GM23338 (cell line): ENCODE measurements at regions not wholly inside any gene's neighbourhood (a gene's known extent, or its start where the extent isn't known, plus 50 kb on each side); places are given as distances from the start of the nearest gene placed in this dataset.

ENCODE experiments used
- ATAC-seq: fragments of 200-7000 bp; cut with Tn5 transposase; 3 replicates; pipeline ENCODE4 v1.9.1; 2020
- DNase-seq: peaks from one replicate; pipeline ENCODE4 v3.0.0-alpha.2; 2015; ENCODE audit warnings: low spot score
- H2AFZ ChIP-seq: fragments of 200-600 bp; sonication (generic); 2 replicates; pipeline ENCODE4 v1.8.0; 2016; ENCODE audit warnings: antibody characterized with exemption, mild to moderate bottlenecking, moderate library complexity
- H3F3A ChIP-seq: fragments of 200-600 bp; sonication (generic); replicated peaks from 2 replicates; pipeline ENCODE4 v1.8.0; 2017; ENCODE audit warnings: antibody characterized with exemption, mixed run types, low read depth
- H3K27ac ChIP-seq: fragments of 200-600 bp; sonication (generic); 2 replicates; pipeline ENCODE4 v1.6.1; 2016; ENCODE audit warnings: low read depth
- H3K27me3 ChIP-seq: fragments of 200-600 bp; sonication (generic); 2 replicates; pipeline ENCODE4 v1.8.0; 2016; ENCODE audit warnings: mild to moderate bottlenecking, mixed run types, moderate library complexity; ENCODE audit not compliant: insufficient read depth
- H3K36me3 ChIP-seq: fragments of 200-600 bp; sonication (generic); 2 replicates; pipeline ENCODE4 v1.8.0; 2016; ENCODE audit warnings: mild to moderate bottlenecking; ENCODE audit not compliant: insufficient read depth
- H3K4me1 ChIP-seq: fragments of 200-600 bp; sonication (generic); 2 replicates; pipeline ENCODE4 v1.8.0; 2016; ENCODE audit warnings: mild to moderate bottlenecking, moderate library complexity; ENCODE audit not compliant: insufficient read depth
- H3K4me2 ChIP-seq: fragments of 200-600 bp; sonication (generic); 2 replicates; pipeline ENCODE4 v1.7.1; 2017; ENCODE audit warnings: mixed run types
- H3K4me3 ChIP-seq: fragments of 200-600 bp; sonication (generic); 2 replicates; pipeline ENCODE4 v1.6.1; 2016; ENCODE audit warnings: mixed run types
- H3K79me2 ChIP-seq: fragments of 200-600 bp; sonication (generic); replicated peaks from 2 replicates; pipeline ENCODE4 v1.8.0; 2017; ENCODE audit warnings: mild to moderate bottlenecking; ENCODE audit not compliant: insufficient read depth
- H3K9me2 ChIP-seq: fragments of 200-600 bp; sonication (generic); 2 replicates; pipeline ENCODE4 v1.8.0; 2017; ENCODE audit not compliant: insufficient read depth
- H4K20me1 ChIP-seq: fragments of 200-600 bp; sonication (generic); replicated peaks from 2 replicates; pipeline ENCODE4 v1.8.0; 2017; ENCODE audit warnings: mild to moderate bottlenecking; ENCODE audit not compliant: insufficient read depth
- H3K27ac Mint-ChIP-seq: 2 replicates; pipeline ENCODE4 v1.8.0; 2020; ENCODE audit warnings: inconsistent platforms, mild to moderate bottlenecking, moderate library complexity, mixed read lengths
- H3K27me3 Mint-ChIP-seq: 3 replicates; pipeline ENCODE4 v1.8.0; 2022; ENCODE audit warnings: low read depth, mild to moderate bottlenecking, moderate library complexity, mixed read lengths, inconsistent platforms; ENCODE audit not compliant: insufficient read depth, poor library complexity
- H3K36me3 Mint-ChIP-seq: 3 replicates; pipeline ENCODE4 v1.8.0; 2021; ENCODE audit warnings: low read depth, mild to moderate bottlenecking, inconsistent platforms, moderate library complexity, mixed read lengths
- H3K4me1 Mint-ChIP-seq: 3 replicates; pipeline ENCODE4 v1.8.0; 2020; ENCODE audit warnings: mild to moderate bottlenecking, inconsistent platforms, mixed read lengths
- H3K4me3 Mint-ChIP-seq: 3 replicates; pipeline ENCODE4 v1.8.0; 2021; ENCODE audit warnings: moderate library complexity, mild to moderate bottlenecking, inconsistent platforms, mixed read lengths
- H3K9me3 Mint-ChIP-seq: 3 replicates; pipeline ENCODE4 v1.8.0; 2020; ENCODE audit warnings: moderate library complexity, mild to moderate bottlenecking, inconsistent platforms, mixed read lengths
- CREB1 ChIP-seq: fragments of 250-450 bp; sonication (Bioruptor Pico); IDR thresholded peaks from 2 replicates; pipeline ENCODE4 v1.5.0; 2020; ENCODE audit warnings: low read depth, mild to moderate bottlenecking, moderate library complexity
- ETS1 ChIP-seq: IDR thresholded peaks from 2 replicates; pipeline ENCODE4 v1.6.1; 2016; ENCODE audit warnings: antibody characterized with exemption
- EZH2 ChIP-seq: fragments of 200-600 bp; sonication (generic); IDR thresholded peaks from one replicate; pipeline ENCODE4 v1.8.0; 2017; ENCODE audit warnings: antibody characterized with exemption, mild to moderate bottlenecking, low read depth; ENCODE audit not compliant: unreplicated experiment
- EZH2phosphoT487 ChIP-seq: fragments of 200-600 bp; sonication (generic); IDR thresholded peaks from one replicate; pipeline ENCODE4 v1.8.1; 2018; ENCODE audit warnings: antibody characterized with exemption; ENCODE audit not compliant: unreplicated experiment
- JUNB ChIP-seq: IDR thresholded peaks from one replicate; pipeline ENCODE4 v1.6.1; 2016; ENCODE audit warnings: antibody characterized with exemption; ENCODE audit not compliant: unreplicated experiment
- NANOG ChIP-seq: IDR thresholded peaks from 2 replicates; pipeline ENCODE4 v1.6.1; 2016; ENCODE audit warnings: antibody characterized with exemption, borderline replicate concordance
- POLR2AphosphoS5 ChIP-seq: IDR thresholded peaks from 2 replicates; pipeline ENCODE4 v1.6.1; 2016; ENCODE audit warnings: antibody characterized with exemption, low read depth
- STAT1 ChIP-seq: IDR thresholded peaks from one replicate; pipeline ENCODE4 v1.6.1; 2016; ENCODE audit warnings: antibody characterized with exemption; ENCODE audit not compliant: unreplicated experiment
- ZNF114 ChIP-seq: fragments of 250-450 bp; sonication (Bioruptor Pico); IDR thresholded peaks from 2 replicates; pipeline ENCODE4 v1.5.0; 2020; ENCODE audit warnings: mild to moderate bottlenecking, moderate library complexity
- ZNF331 ChIP-seq: fragments of 250-450 bp; sonication (Bioruptor Pico); IDR thresholded peaks from 2 replicates; pipeline ENCODE4 v1.5.0; 2020; ENCODE audit warnings: low read depth, mild to moderate bottlenecking, moderate library complexity
- TF ChIP-seq, protein P1 (sequence below): fragments of 250-450 bp; sonication (Bioruptor Pico); IDR thresholded peaks from 2 replicates; pipeline ENCODE4 v1.5.0; 2020; ENCODE audit warnings: mild to moderate bottlenecking, moderate library complexity
- TF ChIP-seq, protein P2 (sequence below): IDR thresholded peaks from one replicate; pipeline ENCODE4 v1.6.1; 2018; ENCODE audit warnings: antibody characterized with exemption; ENCODE audit not compliant: unreplicated experiment
- TF ChIP-seq, protein P3 (sequence below), 2 experiments: fragments of 200-600 bp in 1 of 2; sonication (generic) in 1 of 2; conservative IDR thresholded peaks; 2 replicates each; pipeline versions ENCODE4 v1.5.1 to v1.6.1; 2016 to 2017; ENCODE audit warnings: antibody characterized with exemption in 2 of 2, low read depth in 2 of 2, mild to moderate bottlenecking in 2 of 2, moderate library complexity in 1 of 2

DNA sequence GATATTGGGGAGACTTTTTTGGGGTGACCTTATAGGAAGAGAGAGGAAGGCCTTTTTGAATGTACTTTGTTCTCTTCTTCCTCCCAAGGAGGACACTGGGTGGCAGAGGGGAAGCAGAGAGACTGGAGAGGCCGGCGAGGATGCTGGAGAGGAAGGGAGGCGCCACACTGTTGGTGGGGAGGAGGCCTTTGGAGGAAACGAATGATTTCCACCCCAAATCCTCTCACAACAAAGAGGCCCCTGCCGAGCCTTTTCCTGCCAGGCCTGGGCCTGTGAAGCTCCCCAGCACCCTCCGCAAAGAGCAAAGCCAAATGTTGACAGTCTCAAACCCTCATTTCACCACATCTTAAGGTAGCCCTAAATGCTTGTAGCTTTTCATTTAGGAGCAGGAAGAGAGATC, 59.0 kb upstream of the UPP2 start (continued):
- no peak for TF ChIP-seq CREB1 (CRISPR knock-in tag)

- Histone ChIP-seq H3K27ac (no peak overlapping the region), H3K36me3 (no peaks in the 10 kb centered on the region), H2AFZ (peak overlapping the region; percentile 29; the same call in 1 of the 2 replicates), H3K4me3 (no peak overlapping the region), H3K4me1 (no peaks in the 10 kb centered on the region; the same call in 1 of the 2 replicates), H3K4me2 (no peak overlapping the region), H3K9me2 (no peaks in the 10 kb centered on the region), H3K27me3 (no peaks in the 10 kb centered on the region), H3F3A (no peaks in the 10 kb centered on the region), H4K20me1 (no peaks in the 10 kb centered on the region), H3K79me2 (no peaks in the 10 kb centered on the region)
- Mint-ChIP-seq H3K4me1 (peaks cover 12% of the 10 kb centered on the region; the same call in 2 of the 3 replicates), H3K36me3 (no peaks in the 10 kb centered on the region), H3K27me3 (no peaks in the 10 kb centered on the region), H3K9me3 (no peaks in the 10 kb centered on the region), H3K4me3 (no peak overlapping the region), H3K27ac (no peak overlapping the region)
- no peak for DNase-seq
- ATAC-seq = no peak
- no peak for TF ChIP-seq EZH2
- TF ChIP-seq STAT1 = no peak
- TF ChIP-seq CREB1 (CRISPR knock-in tag) = no peak
- TF ChIP-seq JUNB = no peak
- TF ChIP-seq POLR2AphosphoS5 = no peak
- TF ChIP-seq NANOG = no peak
- TF ChIP-seq, protein P1, sequence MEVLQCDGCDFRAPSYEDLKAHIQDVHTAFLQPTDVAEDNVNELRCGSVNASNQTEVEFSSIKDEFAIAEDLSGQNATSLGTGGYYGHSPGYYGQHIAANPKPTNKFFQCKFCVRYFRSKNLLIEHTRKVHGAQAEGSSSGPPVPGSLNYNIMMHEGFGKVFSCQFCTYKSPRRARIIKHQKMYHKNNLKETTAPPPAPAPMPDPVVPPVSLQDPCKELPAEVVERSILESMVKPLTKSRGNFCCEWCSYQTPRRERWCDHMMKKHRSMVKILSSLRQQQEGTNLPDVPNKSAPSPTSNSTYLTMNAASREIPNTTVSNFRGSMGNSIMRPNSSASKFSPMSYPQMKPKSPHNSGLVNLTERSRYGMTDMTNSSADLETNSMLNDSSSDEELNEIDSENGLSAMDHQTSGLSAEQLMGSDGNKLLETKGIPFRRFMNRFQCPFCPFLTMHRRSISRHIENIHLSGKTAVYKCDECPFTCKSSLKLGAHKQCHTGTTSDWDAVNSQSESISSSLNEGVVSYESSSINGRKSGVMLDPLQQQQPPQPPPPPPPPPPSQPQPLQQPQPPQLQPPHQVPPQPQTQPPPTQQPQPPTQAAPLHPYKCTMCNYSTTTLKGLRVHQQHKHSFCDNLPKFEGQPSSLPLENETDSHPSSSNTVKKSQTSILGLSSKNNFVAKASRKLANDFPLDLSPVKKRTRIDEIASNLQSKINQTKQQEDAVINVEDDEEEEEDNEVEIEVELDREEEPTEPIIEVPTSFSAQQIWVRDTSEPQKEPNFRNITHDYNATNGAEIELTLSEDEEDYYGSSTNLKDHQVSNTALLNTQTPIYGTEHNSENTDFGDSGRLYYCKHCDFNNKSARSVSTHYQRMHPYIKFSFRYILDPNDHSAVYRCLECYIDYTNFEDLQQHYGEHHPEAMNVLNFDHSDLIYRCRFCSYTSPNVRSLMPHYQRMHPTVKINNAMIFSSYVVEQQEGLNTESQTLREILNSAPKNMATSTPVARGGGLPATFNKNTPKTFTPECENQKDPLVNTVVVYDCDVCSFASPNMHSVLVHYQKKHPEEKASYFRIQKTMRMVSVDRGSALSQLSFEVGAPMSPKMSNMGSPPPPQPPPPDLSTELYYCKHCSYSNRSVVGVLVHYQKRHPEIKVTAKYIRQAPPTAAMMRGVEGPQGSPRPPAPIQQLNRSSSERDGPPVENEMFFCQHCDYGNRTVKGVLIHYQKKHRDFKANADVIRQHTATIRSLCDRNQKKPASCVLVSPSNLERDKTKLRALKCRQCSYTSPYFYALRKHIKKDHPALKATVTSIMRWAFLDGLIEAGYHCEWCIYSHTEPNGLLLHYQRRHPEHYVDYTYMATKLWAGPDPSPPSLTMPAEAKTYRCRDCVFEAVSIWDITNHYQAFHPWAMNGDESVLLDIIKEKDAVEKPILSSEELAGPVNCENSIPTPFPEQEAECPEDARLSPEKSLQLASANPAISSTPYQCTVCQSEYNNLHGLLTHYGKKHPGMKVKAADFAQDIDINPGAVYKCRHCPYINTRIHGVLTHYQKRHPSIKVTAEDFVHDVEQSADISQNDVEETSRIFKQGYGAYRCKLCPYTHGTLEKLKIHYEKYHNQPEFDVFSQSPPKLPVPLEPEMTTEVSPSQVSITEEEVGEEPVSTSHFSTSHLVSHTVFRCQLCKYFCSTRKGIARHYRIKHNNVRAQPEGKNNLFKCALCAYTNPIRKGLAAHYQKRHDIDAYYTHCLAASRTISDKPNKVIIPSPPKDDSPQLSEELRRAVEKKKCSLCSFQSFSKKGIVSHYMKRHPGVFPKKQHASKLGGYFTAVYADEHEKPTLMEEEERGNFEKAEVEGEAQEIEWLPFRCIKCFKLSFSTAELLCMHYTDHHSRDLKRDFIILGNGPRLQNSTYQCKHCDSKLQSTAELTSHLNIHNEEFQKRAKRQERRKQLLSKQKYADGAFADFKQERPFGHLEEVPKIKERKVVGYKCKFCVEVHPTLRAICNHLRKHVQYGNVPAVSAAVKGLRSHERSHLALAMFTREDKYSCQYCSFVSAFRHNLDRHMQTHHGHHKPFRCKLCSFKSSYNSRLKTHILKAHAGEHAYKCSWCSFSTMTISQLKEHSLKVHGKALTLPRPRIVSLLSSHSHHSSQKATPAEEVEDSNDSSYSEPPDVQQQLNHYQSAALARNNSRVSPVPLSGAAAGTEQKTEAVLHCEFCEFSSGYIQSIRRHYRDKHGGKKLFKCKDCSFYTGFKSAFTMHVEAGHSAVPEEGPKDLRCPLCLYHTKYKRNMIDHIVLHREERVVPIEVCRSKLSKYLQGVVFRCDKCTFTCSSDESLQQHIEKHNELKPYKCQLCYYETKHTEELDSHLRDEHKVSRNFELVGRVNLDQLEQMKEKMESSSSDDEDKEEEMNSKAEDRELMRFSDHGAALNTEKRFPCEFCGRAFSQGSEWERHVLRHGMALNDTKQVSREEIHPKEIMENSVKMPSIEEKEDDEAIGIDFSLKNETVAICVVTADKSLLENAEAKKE (CRISPR knock-in tag) = no peak
- TF ChIP-seq EZH2phosphoT487 = no peak
- TF ChIP-seq, protein P2, sequence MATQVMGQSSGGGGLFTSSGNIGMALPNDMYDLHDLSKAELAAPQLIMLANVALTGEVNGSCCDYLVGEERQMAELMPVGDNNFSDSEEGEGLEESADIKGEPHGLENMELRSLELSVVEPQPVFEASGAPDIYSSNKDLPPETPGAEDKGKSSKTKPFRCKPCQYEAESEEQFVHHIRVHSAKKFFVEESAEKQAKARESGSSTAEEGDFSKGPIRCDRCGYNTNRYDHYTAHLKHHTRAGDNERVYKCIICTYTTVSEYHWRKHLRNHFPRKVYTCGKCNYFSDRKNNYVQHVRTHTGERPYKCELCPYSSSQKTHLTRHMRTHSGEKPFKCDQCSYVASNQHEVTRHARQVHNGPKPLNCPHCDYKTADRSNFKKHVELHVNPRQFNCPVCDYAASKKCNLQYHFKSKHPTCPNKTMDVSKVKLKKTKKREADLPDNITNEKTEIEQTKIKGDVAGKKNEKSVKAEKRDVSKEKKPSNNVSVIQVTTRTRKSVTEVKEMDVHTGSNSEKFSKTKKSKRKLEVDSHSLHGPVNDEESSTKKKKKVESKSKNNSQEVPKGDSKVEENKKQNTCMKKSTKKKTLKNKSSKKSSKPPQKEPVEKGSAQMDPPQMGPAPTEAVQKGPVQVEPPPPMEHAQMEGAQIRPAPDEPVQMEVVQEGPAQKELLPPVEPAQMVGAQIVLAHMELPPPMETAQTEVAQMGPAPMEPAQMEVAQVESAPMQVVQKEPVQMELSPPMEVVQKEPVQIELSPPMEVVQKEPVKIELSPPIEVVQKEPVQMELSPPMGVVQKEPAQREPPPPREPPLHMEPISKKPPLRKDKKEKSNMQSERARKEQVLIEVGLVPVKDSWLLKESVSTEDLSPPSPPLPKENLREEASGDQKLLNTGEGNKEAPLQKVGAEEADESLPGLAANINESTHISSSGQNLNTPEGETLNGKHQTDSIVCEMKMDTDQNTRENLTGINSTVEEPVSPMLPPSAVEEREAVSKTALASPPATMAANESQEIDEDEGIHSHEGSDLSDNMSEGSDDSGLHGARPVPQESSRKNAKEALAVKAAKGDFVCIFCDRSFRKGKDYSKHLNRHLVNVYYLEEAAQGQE = no peak
- TF ChIP-seq, protein P3, sequence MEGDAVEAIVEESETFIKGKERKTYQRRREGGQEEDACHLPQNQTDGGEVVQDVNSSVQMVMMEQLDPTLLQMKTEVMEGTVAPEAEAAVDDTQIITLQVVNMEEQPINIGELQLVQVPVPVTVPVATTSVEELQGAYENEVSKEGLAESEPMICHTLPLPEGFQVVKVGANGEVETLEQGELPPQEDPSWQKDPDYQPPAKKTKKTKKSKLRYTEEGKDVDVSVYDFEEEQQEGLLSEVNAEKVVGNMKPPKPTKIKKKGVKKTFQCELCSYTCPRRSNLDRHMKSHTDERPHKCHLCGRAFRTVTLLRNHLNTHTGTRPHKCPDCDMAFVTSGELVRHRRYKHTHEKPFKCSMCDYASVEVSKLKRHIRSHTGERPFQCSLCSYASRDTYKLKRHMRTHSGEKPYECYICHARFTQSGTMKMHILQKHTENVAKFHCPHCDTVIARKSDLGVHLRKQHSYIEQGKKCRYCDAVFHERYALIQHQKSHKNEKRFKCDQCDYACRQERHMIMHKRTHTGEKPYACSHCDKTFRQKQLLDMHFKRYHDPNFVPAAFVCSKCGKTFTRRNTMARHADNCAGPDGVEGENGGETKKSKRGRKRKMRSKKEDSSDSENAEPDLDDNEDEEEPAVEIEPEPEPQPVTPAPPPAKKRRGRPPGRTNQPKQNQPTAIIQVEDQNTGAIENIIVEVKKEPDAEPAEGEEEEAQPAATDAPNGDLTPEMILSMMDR (conservative IDR thresholded peaks at IDR 0.05; ENCODE audit: low read depth in 2 of 2) = no peak
- no peak for TF ChIP-seq ZNF114
- TF ChIP-seq ETS1 = no peak
- no peak for TF ChIP-seq ZNF331 (CRISPR knock-in tag)
Measured at GRCh38 chr2:158042245-158042644, 59.4 kb upstream of the UPP2 start.
